Stomach (tissue), 4 donors: ENCODE measurements at regions not wholly inside any gene's neighbourhood (a gene's known extent, or its start where the extent isn't known, plus 50 kb on each side); places are given as distances from the start of the nearest gene placed in this dataset.

Experiments
- CTCF ChIP-seq, 7 experiments: fragments of 450-650 bp in 4 of 7; fragments of 200-600 bp in 3 of 7; sonication (generic) in 3 of 7; IDR thresholded peaks; one replicate each; pipeline ENCODE4 v1.5.1; 2016 to 2019; ENCODE audit warnings: antibody characterized with exemption in 7 of 7, control low read depth in 2 of 7, mild to moderate bottlenecking in 1 of 7
- EP300 ChIP-seq: sonication (generic); formaldehyde crosslinking; IDR thresholded peaks from one replicate; pipeline ENCODE4 v1.6.1; 2017; ENCODE audit warnings: antibody characterized with exemption
- POLR2A ChIP-seq, 4 donors: fragments of 450-650 bp; IDR thresholded peaks; one replicate each; pipeline ENCODE4 v1.6.1; 2016; ENCODE audit warnings: antibody characterized with exemption in 4 of 4, control low read depth in 2 of 4, mild to moderate bottlenecking in 1 of 4, moderate library complexity in 1 of 4

GRCh38 chr14:86882818-86883217 lies 1110.2 kb downstream of the GALC start:
- TF ChIP-seq POLR2A (IDR thresholded peaks at IDR 0.05) (no peak), CTCF (IDR thresholded peaks at IDR 0.05) (no peak), EP300 (no peak)
